ENCODE measurements at regions not wholly inside any gene's neighbourhood (a gene's known extent, or its start where the extent isn't known, plus 50 kb on each side); places are given as distances from the start of the nearest gene placed in this dataset.
"Not testable (repeated sequence)": the region's sequence is repeated elsewhere in the genome, so short reads cannot be mapped to it uniquely, and the experiment has no call there.

DNA sequence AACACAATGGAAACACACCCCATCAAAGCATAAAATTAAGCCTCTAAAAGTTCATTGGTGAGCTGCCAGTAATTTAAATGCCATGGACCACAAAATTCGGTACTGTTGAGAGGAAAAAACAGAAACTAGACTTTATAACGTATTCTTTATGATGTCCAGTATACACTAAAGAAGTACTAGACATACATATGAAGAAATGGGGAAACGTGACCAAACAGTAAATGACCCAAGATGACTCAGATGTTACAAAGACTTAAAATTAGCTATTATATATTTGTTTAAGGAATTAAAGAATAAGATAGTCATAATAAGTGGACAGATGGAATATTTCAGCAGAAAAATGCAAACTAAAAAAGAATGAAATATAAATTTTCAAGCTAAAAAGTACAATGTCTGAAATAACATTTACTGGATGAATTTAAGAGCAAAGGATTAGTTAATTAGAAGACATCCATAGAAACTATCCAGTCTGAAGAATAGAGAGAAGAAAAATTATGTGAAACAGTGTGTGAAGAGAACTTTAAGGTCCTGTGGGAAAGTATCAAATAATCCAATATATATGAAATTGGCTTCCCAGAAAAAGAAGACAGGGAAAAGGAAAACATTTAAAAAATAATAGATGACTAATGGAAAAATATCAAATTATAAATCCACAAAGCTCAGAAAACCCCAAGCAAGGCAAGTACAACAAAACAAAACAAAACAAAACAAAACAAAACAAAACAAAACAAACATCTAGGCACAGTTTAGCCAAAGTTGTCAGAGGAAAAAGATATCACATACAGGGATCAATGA lies 69.4 kb downstream of the SAMD9 start:
- no peak for DNase-seq

DNA sequence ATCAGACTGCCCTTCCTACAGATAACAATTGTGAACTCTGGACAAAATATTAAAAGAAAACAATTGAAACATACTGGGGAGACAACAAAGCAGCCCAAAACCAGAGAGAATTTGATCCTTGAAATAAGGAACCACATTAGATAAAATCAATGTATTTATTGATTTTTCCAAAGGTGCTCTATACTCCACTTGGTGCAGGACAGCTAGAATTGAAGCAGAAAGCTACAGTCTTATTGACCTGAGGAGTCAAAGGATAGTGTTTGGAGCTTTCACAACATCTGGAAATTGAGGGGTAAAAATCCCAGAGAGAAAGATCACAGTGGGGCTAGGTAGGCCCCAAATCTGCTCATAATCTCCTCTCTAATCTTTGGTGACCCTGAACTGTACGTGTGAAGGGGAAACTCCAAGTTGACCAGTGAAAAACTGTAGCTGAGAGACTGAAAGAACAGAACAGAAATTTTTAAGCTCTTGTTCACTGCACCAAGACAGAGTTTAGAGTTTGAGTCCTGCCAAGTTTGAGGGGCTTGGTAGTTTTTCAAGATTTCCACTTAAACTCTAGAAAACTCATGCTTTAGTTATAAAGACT lies 70.2 kb downstream of the SAMD9 start:
- no peak for DNase-seq

DNA sequence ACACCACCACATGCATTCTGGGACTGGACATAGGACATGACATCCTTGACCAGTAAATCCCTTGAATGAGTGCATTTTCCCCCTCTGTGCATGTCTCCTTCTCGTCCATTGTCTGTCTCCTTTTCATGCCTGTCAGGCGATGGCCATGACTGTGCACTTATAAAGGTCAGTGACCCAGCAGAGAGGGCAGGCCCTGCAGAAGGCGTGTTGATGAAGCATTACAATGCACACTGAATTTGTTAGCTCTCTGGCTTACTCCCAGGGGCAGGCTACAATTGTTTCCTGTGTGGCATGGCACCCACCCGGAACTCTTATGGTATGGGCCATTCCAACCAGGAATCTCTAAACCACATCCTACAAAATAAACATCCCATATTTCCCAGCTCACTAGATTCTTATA lies 71.1 kb downstream of the SAMD9 start:
- DNase-seq: no peak

DNA sequence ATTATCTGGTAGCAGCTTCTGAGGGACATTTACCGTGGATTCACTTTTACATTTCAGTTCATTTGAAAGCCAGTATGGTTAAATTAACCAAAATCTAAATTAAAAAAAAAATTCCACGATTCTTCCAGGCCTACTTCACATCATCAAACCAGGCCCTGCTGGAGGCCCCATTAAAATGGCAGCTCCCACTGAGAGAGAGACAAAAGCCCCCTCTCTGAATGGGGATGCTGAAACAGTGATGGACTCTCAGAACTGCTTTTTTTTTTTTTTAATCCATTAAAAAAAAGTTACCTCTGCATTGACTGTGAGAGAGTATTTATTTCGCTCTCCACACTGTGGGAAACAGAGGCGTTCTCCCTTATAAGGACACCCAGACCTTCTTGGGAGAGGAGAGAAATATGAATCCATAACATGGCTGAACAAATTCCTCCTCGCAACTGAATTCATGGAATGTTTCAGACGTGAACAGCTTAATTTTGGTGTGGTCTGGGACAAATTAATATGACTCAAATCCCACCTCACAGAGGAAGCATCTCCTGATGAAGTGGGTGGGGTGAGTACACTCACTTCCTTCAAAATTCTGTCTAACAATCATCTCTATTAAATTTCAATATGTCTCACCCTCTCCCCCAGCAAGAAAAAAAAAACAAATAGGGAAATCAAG lies 73.5 kb downstream of the SAMD9 start:
- no peak for DNase-seq

DNA sequence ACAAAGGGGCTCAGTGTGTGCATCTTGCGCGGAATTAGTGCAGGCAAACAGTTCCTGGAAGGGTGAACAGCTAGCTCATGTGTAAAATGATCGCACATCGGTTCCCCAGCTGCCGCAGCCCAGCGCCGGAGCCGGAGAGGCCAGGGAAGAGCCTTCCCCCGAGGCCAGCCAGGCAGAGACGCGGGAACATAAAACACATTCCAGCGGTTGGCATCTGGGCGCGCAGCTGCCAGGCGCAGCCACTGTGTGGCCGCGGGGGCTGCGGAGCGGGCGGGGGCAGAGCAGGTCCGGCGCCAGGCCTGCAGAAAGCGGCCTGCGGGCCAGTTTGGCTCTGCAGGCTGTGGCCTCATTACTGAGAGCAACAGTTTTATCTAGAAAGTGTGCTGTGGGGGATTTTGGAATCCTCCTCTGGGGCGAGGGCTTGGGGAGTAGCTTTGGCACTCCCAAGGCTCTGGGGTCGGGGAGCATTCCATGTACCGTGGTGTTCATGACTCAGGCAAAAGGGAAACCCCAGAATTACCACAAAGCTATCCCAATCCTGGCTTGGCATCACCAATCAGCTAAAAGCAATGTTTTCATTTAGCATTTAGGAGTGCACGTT lies 74.3 kb downstream of the SAMD9 start:
- DNase-seq: no peak

DNA sequence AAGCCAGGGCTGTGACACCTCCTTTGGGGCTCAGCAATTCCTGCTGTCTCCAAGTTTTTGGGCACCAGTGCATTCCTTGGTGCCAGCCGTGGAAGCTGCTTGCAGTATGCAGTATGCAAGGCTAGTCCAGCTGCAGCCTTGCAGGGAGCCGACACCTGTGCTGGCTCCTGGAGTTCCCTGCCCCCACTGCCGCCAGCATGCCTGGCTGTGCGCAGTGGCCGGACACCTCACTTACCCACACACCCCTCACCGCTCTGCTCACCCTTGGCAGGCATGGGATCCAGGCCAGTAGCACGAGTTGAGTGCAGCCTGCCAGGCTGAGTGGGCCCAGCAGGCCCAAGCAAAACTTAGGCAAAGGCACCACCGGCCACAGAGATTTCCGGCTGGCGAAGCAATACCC lies 77.4 kb downstream of the SAMD9 start:
- no peak for DNase-seq

DNA sequence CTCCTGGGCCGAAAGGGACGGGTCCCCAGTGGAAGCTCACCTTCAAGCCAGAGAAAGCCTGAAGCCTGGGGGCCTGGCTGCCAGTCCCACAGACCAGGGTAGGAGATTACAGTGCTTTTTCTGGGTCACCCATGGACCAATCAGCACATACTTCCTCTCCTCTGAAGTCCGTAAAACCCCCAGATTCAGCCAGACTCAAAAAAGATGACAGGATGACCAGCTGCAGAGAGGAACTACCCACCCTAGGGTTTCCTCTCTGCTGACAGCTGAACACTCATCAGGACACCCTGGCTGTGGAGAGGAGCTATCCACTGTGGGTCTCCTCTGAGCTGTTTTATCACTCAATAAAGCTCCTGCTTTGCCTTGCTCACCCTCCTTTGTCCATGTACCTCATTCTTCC lies 78.0 kb downstream of the SAMD9 start:
- DNase-seq: no peak

DNA sequence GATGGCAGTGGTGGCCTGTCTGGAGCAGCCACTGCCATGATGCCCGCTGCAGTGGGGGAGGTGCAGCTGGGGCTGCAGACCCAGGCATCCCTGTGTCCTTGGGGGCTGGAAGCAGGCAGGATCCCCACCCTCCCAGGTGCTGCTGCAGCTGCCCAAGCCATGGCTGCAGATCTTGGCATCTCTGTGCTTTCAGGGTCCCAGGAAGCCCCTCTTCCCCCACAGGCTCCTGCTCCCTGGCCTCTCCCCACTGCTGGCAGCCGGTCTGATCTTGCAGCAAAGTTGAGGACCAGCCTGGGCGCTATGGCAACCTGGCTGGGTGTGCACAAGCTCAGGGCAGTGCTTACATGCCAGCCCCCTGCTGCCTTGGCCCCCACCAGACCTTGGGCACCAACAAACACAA lies 78.5 kb downstream of the SAMD9 start:
- DNase-seq: no peak

DNA sequence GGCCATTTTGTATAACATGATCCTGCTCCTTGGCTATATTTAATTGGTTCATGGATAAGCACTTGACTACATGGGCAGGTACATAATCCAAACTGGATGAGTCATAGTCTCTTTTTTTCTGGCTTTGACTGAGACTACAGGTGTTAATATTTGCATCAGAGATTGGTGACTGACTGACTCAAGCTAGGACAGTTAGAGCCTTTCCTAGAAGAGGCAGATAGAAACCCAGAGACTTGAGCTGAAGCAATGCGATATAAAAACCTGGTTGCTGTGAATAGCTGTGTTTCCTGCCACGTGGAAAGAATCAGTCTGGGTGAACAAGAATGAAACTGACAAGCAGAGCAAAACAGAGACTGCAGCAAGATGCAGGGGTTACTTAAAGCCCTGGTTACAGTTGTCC lies 81.0 kb downstream of the SAMD9 start:
- DNase-seq: no peak

DNA sequence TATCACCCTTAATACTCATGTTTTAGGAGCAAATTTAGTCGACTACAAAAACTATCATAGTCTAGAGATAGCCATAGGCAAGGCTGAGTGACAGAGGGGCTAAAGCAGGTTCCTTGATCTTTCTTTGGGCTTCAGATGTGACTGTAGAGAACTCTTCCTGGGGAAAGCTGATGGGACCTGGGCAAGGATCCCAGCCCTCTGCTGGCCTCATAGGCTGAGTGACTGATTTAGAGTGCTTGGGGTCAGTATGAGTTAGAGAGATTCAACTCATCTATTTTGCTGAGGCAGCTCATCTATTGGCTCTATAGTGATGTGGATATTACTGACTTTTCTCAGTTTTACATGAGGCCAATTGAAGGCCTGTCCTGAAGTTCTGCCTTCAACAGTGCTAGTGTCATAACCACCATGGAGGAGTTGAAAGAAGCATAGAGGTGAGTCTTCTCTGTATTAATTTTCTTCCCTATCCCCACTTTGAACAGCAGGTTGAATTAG lies 81.6 kb downstream of the SAMD9 start:
- no peak for DNase-seq

DNA sequence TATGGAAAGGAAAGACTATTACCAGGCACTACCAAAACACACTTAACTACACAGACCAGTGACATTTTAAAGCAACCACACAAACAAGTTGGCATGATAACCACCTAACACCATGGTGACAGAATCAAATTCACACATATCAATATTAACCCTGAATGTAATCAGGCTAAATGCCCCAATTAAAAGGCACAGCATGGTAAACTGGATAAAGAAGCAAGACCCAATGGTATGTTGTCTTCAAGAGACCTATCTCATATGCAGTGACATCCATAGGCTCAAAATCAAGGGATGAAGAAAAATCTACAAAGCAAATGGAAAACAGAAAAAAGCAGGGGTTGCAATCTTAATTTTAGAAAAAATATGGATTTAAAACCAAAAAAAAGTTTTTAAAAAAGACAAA lies 86.0 kb downstream of the SAMD9 start:
- DNase-seq: no peak

DNA sequence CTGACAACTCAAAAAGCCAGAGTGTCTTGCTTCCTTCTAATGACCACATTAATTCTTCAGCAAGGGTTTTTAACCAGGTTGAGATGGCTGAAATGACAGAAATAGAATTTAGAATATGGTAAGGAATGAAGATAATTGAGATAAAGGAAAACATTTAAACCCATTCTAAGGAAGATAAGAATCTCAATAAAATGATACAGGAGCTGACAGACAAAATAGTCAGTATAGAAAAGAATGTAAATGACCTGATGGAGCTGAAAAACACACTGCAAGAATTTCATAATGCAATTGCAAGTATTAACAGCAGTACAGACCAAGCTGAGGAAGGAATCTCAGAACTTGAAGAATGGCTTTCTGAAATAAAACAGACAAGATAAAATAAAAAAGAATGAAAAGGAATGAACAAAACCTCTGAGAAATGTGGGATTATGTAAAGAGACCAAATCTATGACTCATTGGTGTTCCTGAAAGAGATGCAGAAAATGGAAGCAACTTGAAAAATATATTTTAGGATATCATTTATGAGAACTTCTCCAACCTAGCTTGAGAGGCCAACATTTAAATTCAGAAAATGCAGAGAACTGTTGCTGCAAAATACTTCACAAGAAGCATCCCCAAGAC lies 87.1 kb downstream of the SAMD9 start:
- DNase-seq: no peak

DNA sequence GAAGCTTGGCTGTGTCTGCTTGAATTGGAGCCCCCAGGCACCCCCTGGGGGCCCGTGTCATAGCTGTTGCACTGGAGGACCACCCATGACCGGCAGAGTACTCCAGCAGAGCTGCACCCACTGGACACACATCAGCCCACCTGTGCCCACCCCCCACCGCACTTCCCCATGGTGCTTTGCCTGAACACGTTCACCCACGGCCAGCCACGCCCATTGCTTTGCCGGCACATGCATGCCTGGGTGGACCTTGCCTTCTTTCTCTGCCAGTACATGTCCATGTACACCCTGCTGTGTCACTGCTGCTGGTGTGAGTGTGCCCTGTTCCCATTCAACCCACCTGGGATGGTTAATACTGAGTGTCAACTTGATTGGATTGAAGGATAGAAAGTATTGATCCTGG lies 88.7 kb downstream of the SAMD9 start:
- DNase-seq: no peak

DNA sequence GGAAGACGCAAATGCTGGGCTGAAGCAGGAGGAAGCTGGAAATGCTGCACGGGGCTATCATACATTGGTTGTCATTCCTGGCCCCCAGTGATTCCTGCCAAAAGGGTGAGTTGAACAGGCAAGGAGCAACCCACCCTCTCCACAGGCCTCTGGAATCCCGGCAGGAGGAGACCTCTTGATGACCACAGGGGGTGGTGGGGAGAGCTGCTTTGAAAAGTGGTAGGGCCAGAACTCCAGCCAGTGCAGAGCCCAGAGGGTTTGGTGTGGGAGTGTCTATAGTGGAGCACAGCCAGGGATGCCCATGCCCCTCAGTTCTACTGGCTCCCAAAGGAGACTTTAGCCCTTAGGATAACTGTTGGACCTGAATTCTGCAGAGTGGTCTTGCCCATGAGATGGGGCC lies 89.2 kb downstream of the SAMD9 start:
- no peak for DNase-seq

DNA sequence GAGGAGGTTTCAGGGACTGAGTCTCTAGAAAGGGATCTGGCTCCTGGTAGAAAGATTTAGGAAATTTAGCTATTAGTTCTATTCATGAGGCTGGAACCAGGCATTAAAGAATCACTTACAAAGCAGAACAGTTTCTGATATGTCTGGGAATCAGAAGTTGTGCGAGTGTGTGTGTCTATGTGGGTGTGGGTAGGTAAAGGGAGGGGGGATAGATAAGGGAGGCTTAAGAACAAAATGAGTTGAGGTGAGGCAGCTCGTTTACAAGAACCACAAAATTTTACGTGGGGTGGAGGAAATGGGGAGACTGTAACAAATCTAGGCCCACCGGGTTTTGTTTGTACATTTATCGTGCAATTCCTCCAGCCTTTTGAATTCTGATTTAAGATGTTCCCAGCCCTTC lies 90.7 kb downstream of the SAMD9 start:
- DNase-seq: no peak

DNA sequence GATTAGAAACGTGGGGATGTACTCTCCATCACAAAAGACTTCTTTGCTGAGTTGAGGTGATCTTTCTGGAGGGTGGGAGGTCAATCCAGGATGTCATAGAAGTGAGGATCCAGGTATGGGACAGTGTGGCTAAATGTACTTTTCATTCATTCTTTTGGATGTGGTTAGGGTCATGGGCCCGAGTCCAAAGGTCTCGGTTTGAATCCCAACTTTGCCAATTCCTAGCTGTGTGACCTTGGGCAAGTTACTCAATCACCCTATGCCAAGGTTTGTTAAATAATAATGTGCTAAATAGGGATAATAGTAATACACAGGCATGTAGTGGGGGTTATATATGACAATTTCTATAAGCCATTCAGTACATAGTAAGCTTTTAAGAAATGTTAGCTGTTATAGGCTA lies 91.4 kb downstream of the SAMD9 start:
- no peak for DNase-seq

DNA sequence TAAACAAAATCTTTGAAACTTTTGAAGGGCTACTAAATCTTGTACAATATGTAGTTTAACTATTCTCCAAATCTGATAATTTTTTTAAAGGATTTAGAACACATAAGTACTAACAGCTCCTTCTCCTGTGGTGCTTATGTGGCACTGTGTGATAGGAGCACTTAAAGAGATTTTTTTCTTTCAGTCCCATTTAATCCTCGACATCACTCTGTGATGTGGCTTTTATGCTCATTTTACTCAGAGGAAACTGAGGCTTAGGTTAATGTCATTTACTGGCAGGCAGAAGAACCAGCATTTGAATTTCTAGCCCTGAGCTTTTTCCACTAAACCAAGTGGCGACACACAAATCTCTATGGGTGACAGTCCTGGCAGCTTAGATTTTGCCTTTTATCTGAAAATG lies 92.4 kb downstream of the SAMD9 start:
- DNase-seq: no peak

DNA sequence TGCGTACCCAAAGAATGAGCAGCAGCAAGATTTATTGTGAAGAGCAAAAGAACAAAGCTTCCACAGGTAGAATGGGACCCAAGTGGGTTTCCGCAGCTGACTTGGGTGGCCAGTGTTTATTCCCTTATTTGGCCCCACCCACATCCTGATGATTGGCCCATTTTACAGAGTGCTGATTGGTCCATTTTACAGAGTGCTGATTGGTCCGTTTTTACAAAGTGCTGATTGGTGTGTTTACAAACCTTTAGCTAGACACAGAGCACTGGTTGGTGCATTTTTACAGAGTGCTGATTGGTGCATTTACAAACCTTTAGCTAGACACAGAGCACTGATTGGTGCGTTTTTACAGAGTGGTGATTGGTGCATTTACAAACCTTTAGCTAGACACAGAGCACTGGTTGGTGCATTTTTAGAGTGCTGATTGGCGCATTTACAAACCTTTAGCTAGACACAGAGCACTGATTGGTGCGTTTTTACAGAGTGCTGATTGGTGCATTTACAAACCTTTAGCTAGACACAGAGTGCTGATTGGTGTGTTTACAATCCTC lies 94.8 kb downstream of the SAMD9 start:
- not testable (repeated sequence) for DNase-seq

DNA sequence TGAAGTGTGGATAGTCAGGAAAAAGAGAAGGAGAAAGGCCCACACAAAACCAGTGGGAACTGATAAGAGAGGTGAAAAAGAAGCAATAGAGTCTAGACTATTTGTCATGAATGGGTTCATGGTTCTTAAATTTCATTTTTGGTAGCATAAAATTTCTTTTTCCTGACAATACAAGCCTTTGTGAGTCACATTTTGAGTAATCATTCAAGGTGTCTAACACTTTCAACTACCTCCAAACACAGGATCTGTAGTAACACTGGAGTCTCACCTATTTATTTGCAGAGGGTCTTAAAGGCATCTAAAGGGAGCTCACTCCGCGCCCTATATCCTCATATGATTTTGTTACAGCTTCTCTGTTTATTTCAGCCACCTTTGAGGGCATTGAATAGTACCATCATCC lies 96.0 kb downstream of the SAMD9 start:
- no peak for DNase-seq

DNA sequence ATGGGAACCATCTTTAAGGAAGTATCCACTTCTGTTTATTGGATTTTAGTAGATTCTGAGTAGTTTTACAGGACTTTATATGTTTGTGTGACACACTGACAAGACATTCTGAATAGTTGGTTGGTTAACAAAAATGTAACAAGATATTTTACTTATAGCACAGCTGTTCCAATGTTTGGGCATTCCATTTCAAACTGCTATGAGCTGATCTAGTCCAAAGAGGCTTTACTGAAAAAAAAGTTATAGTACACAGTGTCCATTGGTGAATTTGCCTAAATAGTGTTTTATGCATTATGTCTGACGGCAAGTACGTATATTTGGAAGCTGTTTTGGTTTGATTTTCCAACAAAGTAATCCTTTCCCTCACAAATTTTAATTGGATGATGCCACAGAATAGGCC lies 99.1 kb downstream of the SAMD9 start:
- no peak for DNase-seq

DNA sequence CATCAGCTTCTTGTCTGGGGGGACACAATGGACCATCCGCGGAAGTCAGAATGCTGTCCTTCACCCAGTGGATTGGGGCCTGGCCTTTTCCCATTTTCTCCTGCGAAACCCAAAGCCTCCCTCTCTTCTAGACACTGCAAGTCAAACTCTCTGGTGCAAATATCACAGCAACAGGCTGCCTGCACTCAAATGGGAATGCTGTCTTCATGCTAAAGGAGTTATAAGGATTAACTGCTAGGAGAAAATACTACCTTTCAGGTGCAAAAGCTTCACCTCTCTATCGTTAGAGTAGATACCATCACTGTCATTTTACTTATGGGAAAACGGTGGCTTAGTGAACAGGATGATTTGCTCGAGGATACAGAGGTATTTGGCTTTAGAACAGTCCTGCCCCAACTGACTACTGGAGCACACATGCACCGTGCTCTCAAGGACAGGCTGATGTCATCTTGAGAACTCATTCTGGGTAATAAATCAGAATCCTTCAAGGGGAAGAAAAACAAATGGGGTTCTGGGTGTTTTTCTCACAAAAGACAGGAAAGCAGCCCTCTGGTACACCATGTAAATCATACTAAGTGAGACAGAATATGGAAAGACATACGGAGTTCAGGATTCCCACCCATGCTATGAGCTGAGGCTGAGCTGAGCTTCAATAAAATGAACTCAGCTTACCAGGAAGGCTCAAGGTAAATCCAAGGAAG lies 100.9 kb downstream of the SAMD9 start:
- no peak for DNase-seq

DNA sequence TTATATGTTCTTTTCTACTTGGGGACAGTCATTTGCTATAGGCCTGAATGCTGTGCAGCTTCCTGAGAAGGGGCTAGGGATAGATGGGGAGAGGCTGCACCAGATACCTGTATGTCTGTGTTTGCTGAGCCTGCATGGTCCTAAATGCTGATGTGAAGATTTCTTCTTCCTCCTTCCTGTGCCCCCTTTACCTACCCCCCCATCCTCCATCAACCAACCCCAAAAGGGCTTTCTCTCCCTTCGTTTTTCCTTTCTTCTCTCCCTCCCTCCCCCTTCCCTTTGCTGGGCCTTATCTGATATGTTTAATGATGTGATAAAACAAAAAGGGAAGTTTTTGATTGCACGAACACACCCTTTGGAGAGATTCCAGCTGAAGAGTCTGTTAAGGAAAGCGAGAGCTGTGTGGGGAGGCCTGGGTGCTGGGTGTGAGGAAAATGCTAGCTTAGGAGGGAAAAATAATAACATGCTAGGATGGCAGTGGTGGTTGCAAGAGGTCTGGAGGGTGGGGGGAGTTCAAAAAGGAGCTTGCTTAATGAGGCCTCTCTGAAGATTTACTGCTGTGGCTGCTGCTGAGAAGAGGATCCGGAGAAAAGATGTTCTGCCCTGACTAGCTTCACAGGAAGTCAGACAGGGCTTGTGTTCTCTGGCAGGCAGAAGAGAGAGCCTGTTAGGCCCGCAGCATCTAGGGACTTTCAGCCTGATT lies 101.8 kb downstream of the SAMD9 start:
- DNase-seq: no peak
